Endothelial cell of umbilical vein (primary cell): ENCODE measurements at regions not wholly inside any gene's neighbourhood (a gene's known extent, or its start where the extent isn't known, plus 50 kb on each side); places are given as distances from the start of the nearest gene placed in this dataset.

ENCODE experiments used
- BruUV-seq: library from RNA; stranded (reverse); fragments of 400-500 nt; replicated peaks from 2 replicates; lab custom pipeline; 2021; lab: Mats Ljungman, UMichigan
- CTCF ChIA-PET: fragments of 300-600, 350-600 bp; sonication (Branson Sonifier 250); formaldehyde crosslinking; loops from one replicate; lab custom pipeline; 2021; ENCODE audit warnings: antibody characterized with exemption, inconsistent platforms; lab: Charles Lee
- POLR2A ChIA-PET: fragments of 300-600, 350-600 bp; sonication (Branson Sonifier 250); formaldehyde crosslinking; loops from one replicate; lab custom pipeline; 2021; ENCODE audit warnings: antibody characterized with exemption, inconsistent platforms; lab: Charles Lee
- DNase-seq: peaks from one replicate; pipeline ENCODE4 v3.0.0-alpha.2; 2011; ENCODE audit warnings: low read depth, low spot score
- FAIRE-seq: peaks from 2 replicates; lab custom pipeline; 2011; peaks lifted over from hg19 to GRCh38; lab: Jason Lieb, UNC
- H2AFZ ChIP-seq: 2 replicates; pipeline ENCODE4 v1.6.0; 2012; ENCODE audit warnings: low read depth, low read length, control low read depth, inconsistent platforms
- H3K27ac ChIP-seq: 2 replicates; pipeline ENCODE4 v1.5.1; 2011; ENCODE audit warnings: low read depth, mild to moderate bottlenecking, control low read depth, low read length, moderate library complexity; ENCODE audit not compliant: insufficient read depth
- H3K27me3 ChIP-seq, 2 experiments: 2 replicates each; pipeline versions ENCODE4 v1.6.0 to v1.6.1; 2011; ENCODE audit warnings: low read length in 2 of 2, mixed read lengths in 1 of 2; ENCODE audit not compliant: control insufficient read depth in 2 of 2, insufficient read depth in 2 of 2
- H3K36me3 ChIP-seq, 2 experiments: 2 replicates in 1 of 2; 3 replicates in 1 of 2; pipeline ENCODE4 v1.5.1; 2011; ENCODE audit warnings: low read length in 2 of 2, mild to moderate bottlenecking in 1 of 2, moderate library complexity in 1 of 2; ENCODE audit not compliant: control insufficient read depth in 2 of 2, insufficient read depth in 2 of 2; ENCODE audit errors: extremely low read depth in 1 of 2
- H3K4me1 ChIP-seq: 3 replicates; pipeline ENCODE4 v1.5.1; 2011; ENCODE audit warnings: mild to moderate bottlenecking, low read length; ENCODE audit not compliant: control insufficient read depth, insufficient read depth; ENCODE audit errors: extremely low read depth
- H3K4me2 ChIP-seq: 2 replicates; pipeline ENCODE4 v1.6.1; 2011; ENCODE audit warnings: low read length, control low read depth, mixed read lengths; ENCODE audit not compliant: insufficient read depth
- H3K4me3 ChIP-seq, 3 experiments: fragments of 200-600 bp in 1 of 3; sonication (generic), shearing (Covaris generic) in 1 of 3; replicated peaks in 1 of 3; 2 replicates each; pipeline ENCODE4 v1.5.1; 2011 to 2016; ENCODE audit warnings: control low read depth in 3 of 3, low read length in 3 of 3, mild to moderate bottlenecking in 2 of 3, inconsistent platforms in 1 of 3, low read depth in 1 of 3, moderate library complexity in 1 of 3; ENCODE audit not compliant: insufficient read depth in 1 of 3
- H3K79me2 ChIP-seq: 2 replicates; pipeline ENCODE4 v1.6.0; 2012; ENCODE audit warnings: low read length, inconsistent platforms; ENCODE audit not compliant: control insufficient read depth, insufficient read depth
- H3K9ac ChIP-seq: replicated peaks from 2 replicates; pipeline ENCODE3; 2011; ENCODE audit warnings: low read length, control low read depth; ENCODE audit not compliant: insufficient read depth; ENCODE audit errors: extremely low read depth
- H3K9me1 ChIP-seq: replicated peaks from 3 replicates; pipeline ENCODE4 v1.6.0; 2011; ENCODE audit warnings: mild to moderate bottlenecking, low read length; ENCODE audit not compliant: control insufficient read depth, insufficient read depth; ENCODE audit errors: extremely low read depth
- H3K9me3 ChIP-seq: replicated peaks from 2 replicates; pipeline ENCODE4 v1.5.1; 2012; ENCODE audit warnings: low read length, inconsistent platforms; ENCODE audit not compliant: control insufficient read depth, insufficient read depth
- H4K20me1 ChIP-seq: replicated peaks from 2 replicates; pipeline ENCODE3; 2011; ENCODE audit warnings: mild to moderate bottlenecking, low read length; ENCODE audit not compliant: control insufficient read depth, insufficient read depth; ENCODE audit errors: extremely low read depth
- EZH2 ChIP-seq: IDR thresholded peaks from 2 replicates; pipeline ENCODE4 v1.6.1; 2012; ENCODE audit warnings: borderline replicate concordance, low read depth, mild to moderate bottlenecking, moderate library complexity, low read length, inconsistent platforms; ENCODE audit not compliant: severe bottlenecking
- FOS ChIP-seq: IDR thresholded peaks from 2 replicates; pipeline ENCODE4 v1.6.1; 2011; ENCODE audit warnings: mild to moderate bottlenecking, low read length, moderate library complexity, borderline replicate concordance; ENCODE audit not compliant: insufficient read depth
- GATA2 ChIP-seq: IDR thresholded peaks from 2 replicates; pipeline ENCODE4 v1.7.0; 2011; ENCODE audit warnings: low read depth, mild to moderate bottlenecking, moderate library complexity, mixed read lengths, low read length; ENCODE audit not compliant: insufficient read length, insufficient read depth
- JUN ChIP-seq: IDR thresholded peaks from 2 replicates; pipeline ENCODE4 v1.6.1; 2011; ENCODE audit warnings: borderline replicate concordance, low read depth; ENCODE audit not compliant: insufficient read length, insufficient read depth
- MYC ChIP-seq: IDR thresholded peaks from one replicate; pipeline ENCODE4 v1.6.1; 2011; ENCODE audit warnings: mild to moderate bottlenecking, low read depth, low read length
- POLR2A ChIP-seq: IDR thresholded peaks from 2 replicates; pipeline ENCODE4 v1.6.1; 2012; ENCODE audit warnings: low read depth, mild to moderate bottlenecking, control low read depth, low read length
- POLR2AphosphoS5 ChIP-seq: IDR thresholded peaks from 2 replicates; pipeline ENCODE4 v1.6.1; 2012; ENCODE audit warnings: low read depth, mild to moderate bottlenecking, control low read depth, low read length, moderate library complexity; ENCODE audit not compliant: insufficient read depth
- dilution Hi-C: fragments of 300-500 bp; cut with MboI; formaldehyde crosslinking; loops from one replicate; pipeline ENCODE4 v1.15.0; 2019; ENCODE audit warnings: low sequenced_read_pairs; ENCODE audit not compliant: extremely low pct_ligation_motif_present
- intact Hi-C: fragments of 100-400 bp; cut with micrococcal nuclease; formaldehyde crosslinking; loops from one replicate; pipeline ENCODE4 v1.10.0; 2022
- TF ChIP-seq, protein P1 (sequence below), 2 donors: IDR thresholded peaks; 1 replicate in 1 of 2; 2 replicates in 1 of 2; pipeline ENCODE4 v1.5.1; 2011; ENCODE audit warnings: low read length in 2 of 2, mild to moderate bottlenecking in 2 of 2, moderate library complexity in 2 of 2, control low read depth in 1 of 2, inconsistent platforms in 1 of 2, low read depth in 1 of 2; ENCODE audit not compliant: insufficient read depth in 1 of 2; ENCODE audit errors: extremely low read depth in 1 of 2
- TF ChIP-seq, protein P2 (sequence below): IDR thresholded peaks from 2 replicates; pipeline ENCODE4 v1.6.1; 2011; ENCODE audit not compliant: insufficient read depth, insufficient read length

DNA sequence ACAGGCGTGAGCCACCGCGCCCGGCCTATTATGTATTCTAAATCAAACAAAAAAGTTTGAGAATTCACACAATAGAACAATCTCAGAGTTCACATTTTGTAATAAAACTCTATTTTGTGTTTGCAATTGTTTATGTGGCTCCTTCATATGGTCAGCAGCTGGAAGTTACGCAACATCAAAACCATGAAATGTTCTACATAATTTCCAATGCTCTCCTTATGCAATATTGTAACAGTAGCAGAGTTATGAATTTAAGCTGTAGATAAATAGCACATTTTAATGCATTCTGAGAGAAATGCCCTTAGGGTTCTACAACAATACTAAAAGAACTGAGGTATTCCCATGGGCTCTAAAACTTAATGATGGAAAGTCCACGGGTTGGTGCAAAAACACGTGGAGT, 62.3 kb upstream of the COL11A1 start:
- DNase-seq (no peak), FAIRE-seq (no peak)
- Histone ChIP-seq H3K9ac (no peak overlapping the region), H3K79me2 (no peaks in the 10 kb centered on the region), H3K9me3 (no peaks in the 10 kb centered on the region), H3K4me1 (no peaks in the 10 kb centered on the region), H3K27me3 (no peaks in the 10 kb centered on the region), H3K4me3 (no peak overlapping the region), H4K20me1 (no peaks in the 10 kb centered on the region), H2AFZ (no peak overlapping the region), H3K4me2 (no peak overlapping the region), H3K9me1 (no peaks in the 10 kb centered on the region), H3K27ac (no peak overlapping the region), H3K36me3 (no peaks in the 10 kb centered on the region)
- ChIA-PET CTCF (no interaction called here), POLR2A (no interaction called here)
- TF ChIP-seq MYC: no peak
- no TSS peak for BruUV-seq
- dilution Hi-C loops: no loop called here
- intact Hi-C loops: no loop called here

DNA sequence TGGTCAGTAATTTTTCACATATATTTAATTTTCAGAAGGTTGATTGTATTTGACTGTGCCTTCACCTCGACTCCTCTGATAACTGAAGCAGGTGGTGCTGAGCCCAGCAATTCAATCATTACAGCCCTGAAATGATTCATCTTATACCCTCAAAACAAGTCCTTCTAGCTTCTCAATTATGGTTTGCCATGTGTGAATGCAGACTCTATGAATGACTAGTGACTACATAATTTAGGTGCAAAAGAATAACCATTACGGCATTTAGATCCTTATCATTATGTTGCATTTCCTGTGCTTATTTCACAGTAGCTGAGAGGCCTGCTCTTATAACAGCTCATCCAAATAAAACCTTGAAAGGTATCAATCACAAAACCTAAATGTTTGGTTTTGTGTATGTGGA, 54.0 kb upstream of the COL11A1 start:
- dilution Hi-C loops: no loop called here
- ChIA-PET POLR2A (no interaction called here), CTCF (no interaction called here)
- no peak overlapping the region for H3K9ac ChIP-seq
- no peak overlapping the region for H3K4me3 ChIP-seq
- intact Hi-C loops: no loop called here
- H4K20me1 ChIP-seq: no peaks in the 10 kb centered on the region
- H3K4me1 ChIP-seq: no peaks in the 10 kb centered on the region
- H3K36me3 ChIP-seq: no peaks in the 10 kb centered on the region
- FAIRE-seq (no peak), DNase-seq (no peak)
- no TSS peak for BruUV-seq
- H2AFZ ChIP-seq: no peak overlapping the region
- no peaks in the 10 kb centered on the region for H3K79me2 ChIP-seq
- no peak overlapping the region for H3K4me2 ChIP-seq
- no peaks in the 10 kb centered on the region for H3K27me3 ChIP-seq
- H3K9me3 ChIP-seq: no peaks in the 10 kb centered on the region
- no peak overlapping the region for H3K27ac ChIP-seq
- no peaks in the 10 kb centered on the region for H3K9me1 ChIP-seq
- no peak for TF ChIP-seq EZH2
- TF ChIP-seq JUN: no peak
- no peak for TF ChIP-seq POLR2AphosphoS5
- no peak for TF ChIP-seq FOS
- TF ChIP-seq MYC: no peak
- TF ChIP-seq, protein P1, sequence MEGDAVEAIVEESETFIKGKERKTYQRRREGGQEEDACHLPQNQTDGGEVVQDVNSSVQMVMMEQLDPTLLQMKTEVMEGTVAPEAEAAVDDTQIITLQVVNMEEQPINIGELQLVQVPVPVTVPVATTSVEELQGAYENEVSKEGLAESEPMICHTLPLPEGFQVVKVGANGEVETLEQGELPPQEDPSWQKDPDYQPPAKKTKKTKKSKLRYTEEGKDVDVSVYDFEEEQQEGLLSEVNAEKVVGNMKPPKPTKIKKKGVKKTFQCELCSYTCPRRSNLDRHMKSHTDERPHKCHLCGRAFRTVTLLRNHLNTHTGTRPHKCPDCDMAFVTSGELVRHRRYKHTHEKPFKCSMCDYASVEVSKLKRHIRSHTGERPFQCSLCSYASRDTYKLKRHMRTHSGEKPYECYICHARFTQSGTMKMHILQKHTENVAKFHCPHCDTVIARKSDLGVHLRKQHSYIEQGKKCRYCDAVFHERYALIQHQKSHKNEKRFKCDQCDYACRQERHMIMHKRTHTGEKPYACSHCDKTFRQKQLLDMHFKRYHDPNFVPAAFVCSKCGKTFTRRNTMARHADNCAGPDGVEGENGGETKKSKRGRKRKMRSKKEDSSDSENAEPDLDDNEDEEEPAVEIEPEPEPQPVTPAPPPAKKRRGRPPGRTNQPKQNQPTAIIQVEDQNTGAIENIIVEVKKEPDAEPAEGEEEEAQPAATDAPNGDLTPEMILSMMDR (IDR thresholded peaks at IDR 0.05; ENCODE audit: extremely low read depth in 1 of 2, insufficient read depth in 1 of 2, low read depth in 1 of 2, low read length in 2 of 2): no peak
- TF ChIP-seq GATA2: no peak
- TF ChIP-seq, protein P2, sequence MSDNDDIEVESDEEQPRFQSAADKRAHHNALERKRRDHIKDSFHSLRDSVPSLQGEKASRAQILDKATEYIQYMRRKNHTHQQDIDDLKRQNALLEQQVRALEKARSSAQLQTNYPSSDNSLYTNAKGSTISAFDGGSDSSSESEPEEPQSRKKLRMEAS: no peak
- TF ChIP-seq POLR2A: no peak
